ENCODE measurements at regions not wholly inside any gene's neighbourhood (a gene's known extent, or its start where the extent isn't known, plus 50 kb on each side); places are given as distances from the start of the nearest gene placed in this dataset.

DNA sequence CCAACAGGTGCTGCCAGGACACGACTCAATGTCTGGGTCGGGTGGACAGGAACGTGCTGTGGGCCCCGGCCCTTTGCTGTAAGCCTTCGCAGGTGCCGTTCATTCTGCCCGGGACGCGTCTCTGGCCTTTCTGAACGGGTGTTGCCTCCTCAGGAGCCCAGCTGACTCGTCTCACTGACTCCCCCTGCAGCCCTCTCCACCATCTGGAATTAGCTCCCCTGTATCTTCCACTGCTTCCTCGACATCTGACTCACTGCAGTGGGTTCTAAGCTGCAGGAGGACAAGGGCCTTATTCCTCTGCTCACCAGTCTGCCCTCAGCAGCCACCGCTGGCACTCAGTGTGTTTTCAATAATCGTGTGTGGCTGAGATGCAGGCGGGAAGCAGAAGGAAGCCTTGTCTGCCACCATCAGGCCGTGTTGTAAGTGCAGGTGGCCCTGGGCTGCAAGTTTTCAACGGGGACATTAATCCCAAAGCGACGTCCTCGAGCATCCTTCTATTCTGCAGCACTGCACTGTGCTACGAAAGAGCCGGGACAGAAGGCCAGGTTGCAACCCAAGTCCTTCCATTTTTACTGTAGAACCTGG lies 256.2 kb downstream of the FOXL1 start:
- TF ChIP-seq POLR2A (IDR thresholded peaks at IDR 0.05) = no peak
- TF ChIP-seq, protein P1, sequence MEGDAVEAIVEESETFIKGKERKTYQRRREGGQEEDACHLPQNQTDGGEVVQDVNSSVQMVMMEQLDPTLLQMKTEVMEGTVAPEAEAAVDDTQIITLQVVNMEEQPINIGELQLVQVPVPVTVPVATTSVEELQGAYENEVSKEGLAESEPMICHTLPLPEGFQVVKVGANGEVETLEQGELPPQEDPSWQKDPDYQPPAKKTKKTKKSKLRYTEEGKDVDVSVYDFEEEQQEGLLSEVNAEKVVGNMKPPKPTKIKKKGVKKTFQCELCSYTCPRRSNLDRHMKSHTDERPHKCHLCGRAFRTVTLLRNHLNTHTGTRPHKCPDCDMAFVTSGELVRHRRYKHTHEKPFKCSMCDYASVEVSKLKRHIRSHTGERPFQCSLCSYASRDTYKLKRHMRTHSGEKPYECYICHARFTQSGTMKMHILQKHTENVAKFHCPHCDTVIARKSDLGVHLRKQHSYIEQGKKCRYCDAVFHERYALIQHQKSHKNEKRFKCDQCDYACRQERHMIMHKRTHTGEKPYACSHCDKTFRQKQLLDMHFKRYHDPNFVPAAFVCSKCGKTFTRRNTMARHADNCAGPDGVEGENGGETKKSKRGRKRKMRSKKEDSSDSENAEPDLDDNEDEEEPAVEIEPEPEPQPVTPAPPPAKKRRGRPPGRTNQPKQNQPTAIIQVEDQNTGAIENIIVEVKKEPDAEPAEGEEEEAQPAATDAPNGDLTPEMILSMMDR (IDR thresholded peaks at IDR 0.05) = no peak
